Duodenal mucosa (tissue), 2 donors: ENCODE measurements at regions not wholly inside any gene's neighbourhood (a gene's known extent, or its start where the extent isn't known, plus 50 kb on each side); places are given as distances from the start of the nearest gene placed in this dataset.
"Not testable (repeated sequence)": the region's sequence is repeated elsewhere in the genome, so short reads cannot be mapped to it uniquely, and the experiment has no call there.

Experiments used
- H3K27ac ChIP-seq: one replicate; pipeline ENCODE4 v1.7.0; 2013; ENCODE audit warnings: low read depth, low read length
- H3K27me3 ChIP-seq, 2 donors: one replicate each; pipeline ENCODE4 v1.7.0; 2013; ENCODE audit warnings: low read length in 2 of 2, control low read depth in 1 of 2; ENCODE audit not compliant: insufficient read depth in 2 of 2, control insufficient read depth in 1 of 2
- H3K36me3 ChIP-seq, 2 donors: one replicate each; pipeline ENCODE4 v1.7.0; 2013; ENCODE audit warnings: low read length in 2 of 2, control low read depth in 1 of 2; ENCODE audit not compliant: insufficient read depth in 2 of 2, control insufficient read depth in 1 of 2
- H3K4me1 ChIP-seq, 2 donors: one replicate each; pipeline ENCODE4 v1.7.0; 2013; ENCODE audit warnings: low read length in 2 of 2, control low read depth in 1 of 2; ENCODE audit not compliant: insufficient read depth in 2 of 2, control insufficient read depth in 1 of 2
- H3K4me3 ChIP-seq, 2 donors: one replicate each; pipeline ENCODE4 v1.7.0; 2013; ENCODE audit warnings: low read length in 2 of 2, low read depth in 1 of 2
- H3K9ac ChIP-seq, 2 donors: one replicate each; pipeline ENCODE4 v1.7.0; 2013; ENCODE audit warnings: low read length in 2 of 2, low read depth in 1 of 2
- H3K9me3 ChIP-seq, 2 donors: one replicate each; pipeline ENCODE4 v1.7.0; 2013; ENCODE audit warnings: low read length in 2 of 2, control low read depth in 1 of 2; ENCODE audit not compliant: control insufficient read depth in 1 of 2

DNA sequence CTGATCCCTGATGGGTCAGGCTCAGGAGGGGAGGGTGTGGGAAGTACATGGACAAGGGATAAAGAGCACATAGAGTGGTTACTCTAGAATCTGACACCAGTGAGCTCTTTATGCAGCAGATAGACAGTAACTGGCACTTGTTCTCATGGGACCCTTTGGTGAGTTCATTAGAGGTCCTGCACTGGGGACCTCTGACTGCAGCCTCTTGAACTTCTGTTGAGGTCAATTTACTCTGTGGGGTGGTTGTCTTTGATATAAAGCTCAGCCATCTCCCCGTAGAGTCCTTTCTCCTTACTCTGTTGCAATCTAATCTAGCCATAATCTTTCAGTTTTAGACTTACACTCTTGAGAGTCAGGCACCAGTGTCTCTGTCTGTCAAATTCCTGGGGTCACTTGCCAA lies 222.4 kb downstream of the GPAT3 start:
- H3K4me1 ChIP-seq: no peaks in the 10 kb centered on the region
- H3K4me3 ChIP-seq: no peak overlapping the region
- H3K36me3 ChIP-seq: no peaks in the 10 kb centered on the region
- H3K9me3 ChIP-seq: no peaks in the 10 kb centered on the region
- peaks cover 0 to 3% of the 10 kb centered on the region in 2 donors for H3K27me3 ChIP-seq
- no peak overlapping the region for H3K27ac ChIP-seq
- no peak overlapping the region for H3K9ac ChIP-seq

DNA sequence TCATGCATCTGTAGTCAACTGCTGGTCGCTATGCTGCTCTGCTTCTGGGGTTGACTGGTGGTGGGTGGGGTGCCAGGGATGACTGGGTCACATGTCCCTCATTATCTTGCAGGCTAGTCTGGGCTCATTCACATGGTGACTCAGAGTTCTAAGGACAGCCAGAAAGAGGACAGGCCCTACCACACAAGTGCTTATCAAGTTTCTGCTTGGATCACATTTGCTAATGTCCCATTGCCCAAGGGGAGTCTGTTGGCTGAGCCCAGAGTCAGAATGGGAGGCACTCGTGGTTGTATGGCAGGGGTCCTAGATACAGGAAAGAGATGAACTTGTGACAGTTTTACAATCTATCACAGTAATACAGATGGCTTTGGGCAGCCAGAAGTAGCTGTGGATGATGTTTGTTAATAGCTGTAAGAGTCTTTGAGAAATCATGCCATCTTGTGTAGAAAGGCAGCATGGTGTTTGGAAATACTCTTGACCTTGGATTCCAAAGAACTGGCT lies 221.3 kb downstream of the GPAT3 start:
- Histone ChIP-seq H3K36me3 (no peaks in the 10 kb centered on the region), H3K4me3 (no peak overlapping the region), H3K9me3 (no peaks in the 10 kb centered on the region), H3K4me1 (no peaks in the 10 kb centered on the region), H3K27ac (no peak overlapping the region), H3K9ac (no peak overlapping the region), H3K27me3 (peaks cover 0 to 3% of the 10 kb centered on the region in 2 donors)

DNA sequence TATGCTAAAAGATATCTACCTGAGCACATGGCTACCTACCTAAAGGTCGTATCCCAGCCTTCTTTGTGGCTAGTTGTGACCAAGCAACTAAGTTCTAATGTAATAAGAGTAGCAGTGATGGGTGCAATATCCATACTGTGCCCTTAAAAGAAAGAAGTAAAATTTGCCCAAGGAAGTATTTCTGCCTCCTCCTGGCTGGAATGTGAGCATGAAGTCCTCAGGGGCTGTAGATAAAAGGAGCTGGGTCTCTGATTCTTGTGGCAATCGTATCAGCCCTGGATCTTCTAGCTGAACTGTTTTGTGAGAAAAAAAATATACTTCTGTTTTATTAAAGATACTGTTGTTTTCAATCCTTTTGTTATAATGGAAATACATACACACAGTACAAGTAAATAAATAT lies 217.4 kb downstream of the GPAT3 start:
- Histone ChIP-seq H3K27me3 (peaks cover 0 to 3% of the 10 kb centered on the region in 2 donors), H3K27ac (no peak overlapping the region), H3K36me3 (no peaks in the 10 kb centered on the region), H3K9me3 (no peaks in the 10 kb centered on the region), H3K4me3 (no peak overlapping the region), H3K9ac (no peak overlapping the region), H3K4me1 (no peaks in the 10 kb centered on the region)

DNA sequence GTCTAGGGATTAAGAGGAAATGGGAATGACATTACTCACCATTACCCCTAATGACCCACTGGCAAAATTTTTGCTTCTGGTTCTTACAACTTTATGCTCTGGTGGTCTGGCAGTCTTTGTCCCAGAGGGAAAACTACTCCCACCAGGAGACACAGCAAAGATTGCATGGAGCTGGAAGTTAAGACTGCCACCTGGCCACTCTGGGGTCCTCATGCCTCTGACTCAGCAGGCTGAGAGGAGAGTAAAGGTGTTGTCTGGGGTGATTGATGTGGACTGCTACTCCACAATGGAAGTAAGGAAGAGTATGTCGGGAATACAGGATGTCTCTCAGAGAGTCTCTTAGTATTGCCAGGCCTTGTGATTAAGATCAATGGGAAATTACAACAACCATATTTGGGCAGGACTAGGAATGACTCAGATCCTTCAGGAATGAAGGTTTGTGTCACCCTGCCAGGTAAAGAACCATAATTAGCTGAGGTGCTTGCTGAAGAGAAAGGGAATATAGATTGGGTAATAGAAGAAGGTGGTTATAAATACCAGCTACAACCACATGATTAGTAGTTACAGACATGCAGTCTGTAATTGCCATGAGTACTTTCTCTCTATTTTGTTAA lies 215.5 kb downstream of the GPAT3 start:
- peaks cover 0 to 3% of the 10 kb centered on the region in 2 donors for H3K27me3 ChIP-seq
- H3K9me3 ChIP-seq: no peaks in the 10 kb centered on the region
- no peak overlapping the region for H3K4me3 ChIP-seq
- no peaks in the 10 kb centered on the region for H3K36me3 ChIP-seq
- H3K27ac ChIP-seq: no peak overlapping the region
- H3K4me1 ChIP-seq: no peaks in the 10 kb centered on the region
- no peak overlapping the region for H3K9ac ChIP-seq

DNA sequence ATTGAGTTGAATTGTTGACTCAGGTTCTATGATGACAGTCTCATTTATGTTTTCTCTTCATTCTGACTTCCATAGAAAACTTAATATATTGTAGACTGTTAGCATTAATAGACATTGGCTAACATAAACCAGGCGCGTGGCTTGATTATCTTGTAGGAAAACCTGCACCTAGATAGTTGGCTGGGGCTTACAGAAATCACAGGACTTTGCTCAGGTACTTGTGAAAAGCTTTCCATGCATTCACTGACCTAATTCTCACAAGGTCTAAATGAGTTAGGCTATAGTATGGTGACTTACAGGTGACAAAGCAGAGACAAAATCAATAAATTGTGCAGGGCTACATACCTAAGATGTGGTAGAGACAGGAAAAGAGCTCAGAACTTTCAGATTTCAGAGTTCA lies 212.8 kb downstream of the GPAT3 start:
- H3K36me3 ChIP-seq: no peaks in the 10 kb centered on the region
- no peaks in the 10 kb centered on the region for H3K9me3 ChIP-seq
- no peak overlapping the region for H3K9ac ChIP-seq
- H3K27me3 ChIP-seq: no peaks in the 10 kb centered on the region
- H3K4me1 ChIP-seq: no peaks in the 10 kb centered on the region
- no peak overlapping the region for H3K27ac ChIP-seq
- H3K4me3 ChIP-seq: no peak overlapping the region

DNA sequence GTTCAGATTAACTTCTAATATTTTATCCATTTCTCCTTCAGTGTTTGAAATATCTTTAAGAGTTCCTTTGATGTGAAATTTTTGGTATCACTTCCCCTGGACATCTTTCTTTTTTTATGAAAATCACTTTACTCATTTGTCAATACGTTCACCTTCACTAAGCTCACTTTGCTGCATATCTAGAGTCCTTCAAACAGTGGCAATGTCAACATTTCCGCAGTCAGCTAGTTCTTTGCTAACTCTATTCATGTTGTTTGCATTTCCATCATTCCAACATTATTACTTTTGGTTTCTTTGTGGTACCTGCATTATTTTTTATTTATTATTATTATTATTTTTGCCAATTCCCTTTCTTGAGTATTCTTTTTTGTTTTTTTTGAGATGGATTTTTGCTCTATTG lies 203.0 kb downstream of the GPAT3 start:
- Histone ChIP-seq H3K36me3 (no peaks in the 10 kb centered on the region), H3K27ac (no peak overlapping the region), H3K4me3 (no peak overlapping the region), H3K9ac (no peak overlapping the region), H3K4me1 (no peaks in the 10 kb centered on the region), H3K27me3 (no peaks in the 10 kb centered on the region), H3K9me3 (no peaks in the 10 kb centered on the region)

DNA sequence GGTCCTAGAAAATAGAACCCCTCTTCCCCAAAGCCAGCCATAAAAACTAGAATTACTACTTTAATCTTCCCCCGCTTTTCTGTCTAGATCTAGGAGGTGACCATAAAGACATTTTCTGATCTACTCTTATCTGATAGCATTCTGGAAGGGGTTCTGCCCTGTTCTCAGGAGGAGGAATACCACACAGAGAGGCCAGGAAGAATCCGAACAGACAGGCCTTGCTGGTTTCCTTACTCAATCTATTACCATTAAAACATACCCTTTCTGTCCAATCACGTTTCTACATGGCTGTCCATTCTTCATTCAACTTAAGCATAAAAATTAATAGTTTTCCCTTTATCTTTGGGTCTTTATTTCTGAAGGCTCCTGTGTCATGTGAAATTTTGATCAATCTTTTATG lies 198.7 kb downstream of the GPAT3 start:
- Histone ChIP-seq H3K27me3 (no peaks in the 10 kb centered on the region), H3K36me3 (no peaks in the 10 kb centered on the region), H3K9ac (no peak overlapping the region), H3K4me3 (no peak overlapping the region), H3K27ac (no peak overlapping the region), H3K4me1 (no peaks in the 10 kb centered on the region), H3K9me3 (no peaks in the 10 kb centered on the region)

DNA sequence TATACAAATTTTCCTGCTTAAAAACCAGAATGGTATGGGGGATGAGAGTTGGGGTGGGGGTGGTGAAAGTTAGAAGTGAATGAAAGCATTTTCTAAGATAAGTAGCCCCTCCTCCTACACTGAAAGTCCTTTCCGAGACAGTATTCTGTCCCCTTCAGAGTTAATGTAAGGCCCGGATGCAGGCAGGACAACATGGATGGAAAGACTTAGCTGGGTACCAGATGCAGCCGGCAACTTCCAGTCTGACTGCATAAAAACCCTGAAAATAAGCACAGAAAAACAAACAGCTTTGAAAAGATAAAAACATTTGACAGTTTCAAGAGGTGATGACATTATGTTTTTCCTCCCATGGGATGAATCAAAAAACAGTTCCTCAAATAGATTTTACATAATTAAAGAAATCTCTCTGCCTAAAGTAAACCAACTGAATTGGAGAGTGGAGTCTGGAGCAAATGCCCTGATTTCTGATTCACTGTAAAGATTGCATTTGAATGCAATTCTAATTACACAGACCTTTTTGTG lies 196.3 kb downstream of the GPAT3 start:
- H3K36me3 ChIP-seq: no peaks in the 10 kb centered on the region
- H3K27ac ChIP-seq: no peak overlapping the region
- no peaks in the 10 kb centered on the region for H3K9me3 ChIP-seq
- H3K4me1 ChIP-seq: no peaks in the 10 kb centered on the region
- H3K4me3 ChIP-seq: no peak overlapping the region
- H3K27me3 ChIP-seq: no peaks in the 10 kb centered on the region
- H3K9ac ChIP-seq: no peak overlapping the region

DNA sequence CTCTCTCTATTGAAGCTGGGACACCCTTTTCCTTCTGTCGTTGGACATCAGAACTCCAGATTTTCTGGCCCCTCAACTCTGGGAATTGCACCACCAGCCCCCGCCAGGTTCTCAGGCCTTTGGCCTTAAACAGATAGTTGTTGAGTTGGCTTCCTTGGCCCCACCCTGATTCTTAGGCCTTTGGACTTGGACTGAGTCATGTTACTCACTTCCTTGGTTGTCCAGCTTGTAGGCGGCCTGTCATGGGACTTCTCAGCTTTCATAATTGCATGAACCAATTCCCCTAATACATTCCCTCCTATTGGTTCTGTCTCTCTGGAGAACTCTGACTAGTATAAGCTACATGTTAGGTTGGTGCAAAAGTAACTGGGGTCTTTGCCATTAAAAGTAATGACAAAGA lies 195.7 kb downstream of the GPAT3 start:
- H3K9ac ChIP-seq: no peak overlapping the region
- no peaks in the 10 kb centered on the region for H3K4me1 ChIP-seq
- no peak overlapping the region for H3K27ac ChIP-seq
- H3K9me3 ChIP-seq: no peaks in the 10 kb centered on the region
- H3K27me3 ChIP-seq: no peaks in the 10 kb centered on the region
- H3K4me3 ChIP-seq: no peak overlapping the region
- H3K36me3 ChIP-seq: no peaks in the 10 kb centered on the region

DNA sequence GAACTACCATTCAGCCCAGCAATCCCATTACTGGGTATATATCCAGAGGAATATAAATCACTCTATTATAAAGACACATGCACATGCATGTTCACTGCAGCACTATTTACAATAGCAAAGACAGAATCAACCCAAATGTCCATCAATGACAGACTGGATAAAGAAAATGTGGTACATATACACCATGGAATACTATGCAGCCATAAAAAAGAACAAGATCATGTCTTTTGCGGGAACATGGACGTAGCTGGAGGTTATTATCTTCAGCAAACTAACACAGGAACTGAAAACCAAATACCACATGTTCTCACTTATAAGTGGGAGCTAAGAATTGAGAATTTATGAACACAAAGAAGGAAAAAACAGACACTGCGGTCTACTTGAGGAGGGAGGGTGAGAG lies 195.1 kb downstream of the GPAT3 start:
- H3K36me3 ChIP-seq, H3K9ac ChIP-seq, H3K4me1 ChIP-seq, H3K27me3 ChIP-seq, H3K9me3 ChIP-seq, H3K27ac ChIP-seq, H3K4me3 ChIP-seq: not testable (repeated sequence)
